ENCODE measurements at regions not wholly inside any gene's neighbourhood (a gene's known extent, or its start where the extent isn't known, plus 50 kb on each side); places are given as distances from the start of the nearest gene placed in this dataset.
A peak's percentile ranks its signal among the peaks of the same experiment; 100 is the strongest.

DNA sequence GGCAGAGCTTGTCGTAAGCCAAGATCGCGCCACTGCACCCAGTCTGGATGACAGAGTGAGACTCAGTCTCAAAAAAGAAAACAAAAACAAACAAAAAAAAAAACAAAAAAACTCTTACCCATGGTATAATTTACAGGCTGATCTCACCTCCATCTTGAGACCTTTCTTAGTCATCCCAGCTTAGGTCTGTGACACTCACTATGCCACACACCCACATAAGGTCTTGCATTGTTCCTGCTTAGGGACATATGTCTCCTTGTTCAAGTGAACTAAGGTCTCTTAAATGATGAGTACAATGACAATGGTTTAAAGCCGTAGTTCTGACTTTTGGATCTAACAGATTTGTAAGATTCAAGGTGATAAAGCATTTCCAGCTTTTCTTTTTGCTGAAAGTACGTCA is 360.2 kb upstream of the ARHGEF26 start:
- H3K9me3 ChIP-seq (ENCODE audit: control insufficient read depth in 1 of 2, insufficient read depth in 1 of 2, low read length in 2 of 2) = no peaks in the 10 kb centered on the region
- no peaks in the 10 kb centered on the region for H3K27me3 ChIP-seq (ENCODE audit: control insufficient read depth in 1 of 2, insufficient read depth in 2 of 2, low read length in 2 of 2)
- DNase-seq = no peak
- H3K36me3 ChIP-seq (ENCODE audit: insufficient read depth, low read length) = no peaks in the 10 kb centered on the region
- H3K4me1 Mint-ChIP-seq (ENCODE audit: low read depth) = no peaks in the 10 kb centered on the region
- intact Hi-C loops (cut with DNase I, micrococcal nuclease) = loop anchor here in 1 of 2 experiments (10.0 kb wide), 1 partner anchor 246 kb away; no protein-coding TSS in a partner anchor
- TF ChIP-seq, protein P1, sequence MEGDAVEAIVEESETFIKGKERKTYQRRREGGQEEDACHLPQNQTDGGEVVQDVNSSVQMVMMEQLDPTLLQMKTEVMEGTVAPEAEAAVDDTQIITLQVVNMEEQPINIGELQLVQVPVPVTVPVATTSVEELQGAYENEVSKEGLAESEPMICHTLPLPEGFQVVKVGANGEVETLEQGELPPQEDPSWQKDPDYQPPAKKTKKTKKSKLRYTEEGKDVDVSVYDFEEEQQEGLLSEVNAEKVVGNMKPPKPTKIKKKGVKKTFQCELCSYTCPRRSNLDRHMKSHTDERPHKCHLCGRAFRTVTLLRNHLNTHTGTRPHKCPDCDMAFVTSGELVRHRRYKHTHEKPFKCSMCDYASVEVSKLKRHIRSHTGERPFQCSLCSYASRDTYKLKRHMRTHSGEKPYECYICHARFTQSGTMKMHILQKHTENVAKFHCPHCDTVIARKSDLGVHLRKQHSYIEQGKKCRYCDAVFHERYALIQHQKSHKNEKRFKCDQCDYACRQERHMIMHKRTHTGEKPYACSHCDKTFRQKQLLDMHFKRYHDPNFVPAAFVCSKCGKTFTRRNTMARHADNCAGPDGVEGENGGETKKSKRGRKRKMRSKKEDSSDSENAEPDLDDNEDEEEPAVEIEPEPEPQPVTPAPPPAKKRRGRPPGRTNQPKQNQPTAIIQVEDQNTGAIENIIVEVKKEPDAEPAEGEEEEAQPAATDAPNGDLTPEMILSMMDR (IDR thresholded peaks at IDR 0.05) = no peak
- no peaks in the 10 kb centered on the region for H3K27me3 Mint-ChIP-seq
- H3K36me3 Mint-ChIP-seq (ENCODE audit: low read depth) = no peaks in the 10 kb centered on the region
- no peaks in the 10 kb centered on the region for H3K4me1 ChIP-seq (ENCODE audit: insufficient read depth, low read length)
- ChIA-PET CTCF (no interaction called here), POLR2A (no interaction called here)
- H3K27ac Mint-ChIP-seq = no peak overlapping the region
- ATAC-seq (ENCODE audit: poor library complexity) = no peak
- no peak overlapping the region for H3K4me3 Mint-ChIP-seq
- H3K9me3 Mint-ChIP-seq = no peaks in the 10 kb centered on the region
- H3K27ac ChIP-seq (ENCODE audit: low read depth in 1 of 2, low read length in 2 of 2) = no peak overlapping the region
- no peak overlapping the region for H3K4me3 ChIP-seq (ENCODE audit: low read length)

DNA sequence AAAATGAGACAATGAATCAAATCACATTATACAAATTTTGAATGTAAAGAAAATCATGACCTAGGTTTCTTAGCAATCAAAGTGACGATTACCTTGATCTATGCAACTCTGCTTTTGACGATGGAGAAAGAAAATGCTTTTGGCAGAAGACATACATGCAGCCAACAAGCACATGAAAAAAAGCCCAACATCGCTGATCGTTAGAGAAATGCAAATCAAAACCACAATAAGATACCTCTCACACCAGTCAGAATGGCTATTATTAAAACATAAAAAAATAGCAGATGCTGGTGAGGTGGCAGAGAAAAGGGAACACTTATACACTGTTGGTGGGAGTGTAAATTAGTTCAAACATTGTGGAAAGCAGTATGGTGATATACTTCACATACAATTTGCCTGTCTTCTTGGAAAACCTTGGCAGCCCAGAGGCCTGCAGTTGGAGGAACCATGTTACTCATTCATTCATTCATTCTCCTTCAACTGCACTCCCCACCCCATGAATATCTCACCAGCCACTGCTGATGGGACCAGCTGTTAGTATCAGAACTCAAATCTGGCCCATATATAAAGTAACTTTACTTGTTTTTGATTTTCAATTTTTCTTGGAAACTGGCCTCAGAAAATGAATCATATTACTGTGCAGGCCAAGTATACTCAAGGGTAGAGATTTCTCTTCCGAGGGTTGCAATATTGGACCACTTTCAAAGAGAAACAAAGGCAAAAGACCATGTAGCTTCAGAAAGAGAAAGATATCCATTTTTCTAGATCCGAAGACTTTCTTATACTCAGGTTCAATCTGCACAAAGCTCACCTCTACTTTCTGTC is 358.6 kb upstream of the ARHGEF26 start:
- no peaks in the 10 kb centered on the region for H3K27me3 ChIP-seq (ENCODE audit: control insufficient read depth in 1 of 2, insufficient read depth in 2 of 2, low read length in 2 of 2)
- CTCF ChIA-PET = no interaction called here
- H3K4me3 ChIP-seq (ENCODE audit: low read length) = no peak overlapping the region
- intact Hi-C loops (cut with DNase I, micrococcal nuclease) = loop anchor here in 1 of 2 experiments (10.0 kb wide), 1 partner anchor 248 kb away; no protein-coding TSS in a partner anchor
- Mint-ChIP-seq H3K4me1 (ENCODE audit: low read depth) (no peaks in the 10 kb centered on the region), H3K27me3 (no peaks in the 10 kb centered on the region), H3K4me3 (no peak overlapping the region), H3K27ac (no peak overlapping the region), H3K9me3 (no peaks in the 10 kb centered on the region), H3K36me3 (ENCODE audit: low read depth) (no peaks in the 10 kb centered on the region)
- TF ChIP-seq, protein P1 (IDR thresholded peaks at IDR 0.05) = no peak
- H3K36me3 ChIP-seq (ENCODE audit: insufficient read depth, low read length) = no peaks in the 10 kb centered on the region
- H3K9me3 ChIP-seq (ENCODE audit: control insufficient read depth in 1 of 2, insufficient read depth in 1 of 2, low read length in 2 of 2) = no peaks in the 10 kb centered on the region
- ATAC-seq (ENCODE audit: poor library complexity) = no peak
- DNase-seq = no peak
- POLR2A ChIA-PET = interaction anchor here (1.3 kb wide), 1 partner anchor 8 kb away, joined by 4 read pairs; no protein-coding TSS in a partner anchor
- no peak overlapping the region for H3K27ac ChIP-seq (ENCODE audit: low read depth in 1 of 2, low read length in 2 of 2)
- H3K4me1 ChIP-seq (ENCODE audit: insufficient read depth, low read length) = no peaks in the 10 kb centered on the region

DNA sequence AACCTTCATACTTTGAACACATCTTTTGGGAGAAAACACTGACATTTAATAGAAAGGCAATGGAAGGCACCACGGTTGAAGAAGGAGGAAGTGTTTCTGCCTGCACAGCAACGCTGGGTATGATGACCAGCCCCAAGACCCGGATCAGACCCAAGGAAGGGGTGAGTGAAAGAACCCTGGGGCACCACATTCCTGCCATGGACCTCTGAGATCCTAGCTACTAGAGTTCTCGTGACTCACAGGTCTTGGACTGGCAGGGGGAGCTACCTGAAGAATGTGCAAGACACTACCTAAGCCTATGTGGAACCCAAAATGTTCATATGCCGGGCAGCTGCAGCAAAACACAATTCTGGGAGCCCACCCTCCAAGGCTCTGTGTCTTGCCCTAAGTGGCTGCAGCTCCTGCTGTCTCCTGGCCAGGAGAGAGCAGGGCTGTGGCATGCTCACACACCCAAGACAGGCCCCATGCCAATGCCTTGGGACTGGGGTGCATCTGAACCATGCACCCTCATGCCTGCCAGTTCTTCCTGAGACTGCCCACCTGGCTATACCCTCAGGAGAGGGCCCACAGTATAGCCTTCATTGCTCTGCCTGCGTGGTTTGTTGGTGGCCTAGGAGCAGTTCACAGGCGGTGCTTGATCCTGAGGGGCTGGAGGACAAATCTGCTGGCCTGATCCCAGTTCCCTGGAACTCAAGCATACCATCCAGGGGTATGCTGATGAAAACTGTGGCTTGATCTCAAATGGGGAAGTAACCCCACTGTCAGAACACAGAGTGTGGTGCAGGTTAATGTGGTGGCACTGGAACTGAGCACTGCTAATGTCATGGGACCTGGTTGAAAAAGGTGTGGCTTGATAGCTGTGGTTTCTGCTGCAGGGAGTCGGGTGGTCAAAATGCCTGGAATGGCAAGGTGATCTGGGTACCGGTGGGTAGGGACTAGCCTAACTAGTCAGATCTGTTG is 353.3 kb upstream of the ARHGEF26 start:
- peak in 1 of 14 experiments; percentile 6 for DNase-seq
- Mint-ChIP-seq H3K4me3 (no peak overlapping the region), H3K9me3 (no peaks in the 10 kb centered on the region), H3K36me3 (ENCODE audit: low read depth) (no peaks in the 10 kb centered on the region), H3K27me3 (peaks cover 8% of the 10 kb centered on the region), H3K4me1 (ENCODE audit: low read depth) (no peaks in the 10 kb centered on the region), H3K27ac (no peak overlapping the region)
- Histone ChIP-seq H3K27me3 (ENCODE audit: control insufficient read depth in 1 of 2, insufficient read depth in 2 of 2, low read length in 2 of 2) (no peaks in the 10 kb centered on the region), H3K27ac (ENCODE audit: low read depth in 1 of 2, low read length in 2 of 2) (no peak overlapping the region), H3K4me1 (ENCODE audit: insufficient read depth, low read length) (peaks cover 5% of the 10 kb centered on the region), H3K36me3 (ENCODE audit: insufficient read depth, low read length) (no peaks in the 10 kb centered on the region), H3K4me3 (ENCODE audit: low read length) (no peak overlapping the region), H3K9me3 (ENCODE audit: control insufficient read depth in 1 of 2, insufficient read depth in 1 of 2, low read length in 2 of 2) (peaks cover 0 to 5% of the 10 kb centered on the region in 2 experiments)
- TF ChIP-seq, protein P1 (IDR thresholded peaks at IDR 0.05) = no peak
- intact Hi-C loops (cut with DNase I, micrococcal nuclease) = loop anchor here (2.0 to 10.0 kb wide), 7 partner anchors 251 to 741 kb away; no protein-coding TSS in a partner anchor
- CTCF ChIA-PET = interaction anchor here (0.5 to 1.5 kb wide), 10 partner anchors 12 to 742 kb away, joined by 3 to 8 read pairs (median 4); no protein-coding TSS in a partner anchor
- no peak for ATAC-seq (ENCODE audit: poor library complexity)
- POLR2A ChIA-PET = interaction anchor here (0.8 kb wide), 1 partner anchor 230 kb away, joined by 3 read pairs; no protein-coding TSS in a partner anchor
